NCI-H774 (cell line): ENCODE measurements at regions not wholly inside any gene's neighbourhood (a gene's known extent, or its start where the extent isn't known, plus 50 kb on each side); places are given as distances from the start of the nearest gene placed in this dataset.

Experiments used
- DNase-seq: peaks from one replicate; lab custom pipeline; 2025; lab: John Stamatoyannopoulos, UW

DNA sequence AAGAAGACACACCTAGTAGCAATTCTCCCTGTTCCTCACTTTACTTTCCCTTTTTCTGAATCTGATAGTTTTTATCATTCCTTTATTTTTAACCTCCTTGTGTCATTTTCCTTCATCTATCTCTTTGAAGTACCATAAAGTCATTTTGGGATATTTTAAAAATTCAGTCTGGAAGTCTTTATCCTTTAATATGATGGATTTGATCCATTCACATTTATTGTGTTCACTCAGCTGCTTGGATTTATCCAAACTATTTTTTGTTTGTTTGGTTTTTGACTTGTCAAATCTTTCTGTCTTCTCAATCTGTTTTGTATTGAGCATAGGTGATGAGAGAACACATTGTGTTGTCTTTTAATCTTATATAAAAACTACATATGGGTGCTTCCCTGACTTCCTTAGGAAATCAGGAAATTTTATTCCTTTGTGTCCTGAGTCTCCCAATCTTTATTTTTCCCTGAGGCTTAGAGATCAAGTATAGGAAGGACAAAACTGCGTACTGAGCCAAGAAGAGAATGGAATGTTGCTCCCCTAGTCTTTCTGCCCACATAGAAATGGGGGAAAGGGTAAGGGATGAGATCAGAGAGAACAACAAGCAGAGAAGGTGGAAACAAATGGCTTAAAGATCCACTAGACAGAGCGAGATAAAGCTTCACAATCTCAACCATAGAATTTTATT is 132.7 kb upstream of the HABP2 start:
- no peak for DNase-seq

GRCh38 chr10:113420733-113421675 is 131.8 kb upstream of the HABP2 start:
- no peak for DNase-seq

GRCh38 chr10:113422371-113422770 is 130.5 kb upstream of the HABP2 start:
- DNase-seq: no peak

GRCh38 chr10:113423981-113424721 is 128.7 kb upstream of the HABP2 start:
- no peak for DNase-seq

- no peak for DNase-seq
These were observed 127.8 kb upstream of the HABP2 start for GRCh38 chr10:113425008-113425407.

- DNase-seq: no peak
These were observed 127.3 kb upstream of the HABP2 start for GRCh38 chr10:113425541-113425951.

GRCh38 chr10:113426181-113426877 is 126.5 kb upstream of the HABP2 start:
- no peak for DNase-seq

DNA sequence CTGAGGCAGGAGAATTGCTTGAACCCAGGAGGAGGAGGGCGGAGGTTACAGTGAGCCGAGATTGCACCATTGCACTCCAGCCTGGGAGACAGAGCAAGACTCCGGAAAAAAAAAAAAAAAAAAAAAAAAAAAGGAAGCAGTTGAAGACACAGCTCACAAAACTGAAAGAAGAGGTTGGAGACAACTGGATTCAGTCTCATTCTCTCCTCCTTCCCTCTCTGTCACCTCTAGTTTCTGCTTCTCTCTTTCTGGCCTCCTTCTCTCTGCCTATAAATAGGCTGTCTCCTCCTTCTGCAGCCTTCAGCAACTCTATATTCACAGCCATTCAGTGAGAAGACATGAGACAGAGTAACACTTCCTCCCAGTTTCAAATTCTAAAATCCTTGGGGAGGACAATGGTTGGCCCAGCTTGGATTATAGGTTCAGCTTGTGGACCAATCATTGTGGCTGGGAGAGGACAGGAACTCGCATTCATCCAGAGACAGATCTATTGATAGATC is 125.6 kb upstream of the HABP2 start:
- no peak for DNase-seq

DNA sequence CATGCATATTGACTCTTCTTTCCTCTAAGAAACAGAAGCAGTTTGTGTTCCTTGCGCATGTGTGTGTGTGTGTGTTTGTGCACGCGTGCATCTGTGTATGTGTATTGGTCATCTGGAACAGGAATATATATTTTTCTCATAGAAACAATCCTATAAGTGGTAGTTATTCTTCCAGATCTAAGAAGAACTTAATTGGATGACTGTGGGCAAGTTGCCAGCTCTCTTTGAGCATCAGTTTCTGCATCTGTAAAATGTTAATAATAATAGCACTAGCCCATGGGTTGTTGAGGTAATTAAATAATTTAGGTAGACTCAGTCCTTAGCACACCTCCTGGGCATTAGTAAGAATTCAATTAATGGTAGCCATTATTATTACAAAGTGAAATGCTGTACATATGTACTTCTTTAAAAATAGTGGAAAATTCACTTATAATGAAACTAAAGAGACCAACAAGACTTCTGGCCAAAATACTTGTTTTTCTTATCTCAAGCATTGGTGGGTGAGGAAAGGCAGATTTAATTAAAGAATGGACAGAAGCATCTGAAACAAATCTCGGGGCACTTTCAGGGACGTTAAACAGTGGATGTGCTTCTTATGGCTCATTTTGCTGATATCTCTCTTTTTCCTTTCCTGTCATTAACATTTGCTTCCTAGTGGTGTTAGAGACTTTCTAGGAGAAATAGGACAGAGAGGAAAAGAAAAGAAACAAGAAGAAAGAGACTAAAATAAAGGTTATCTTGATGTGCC is 124.9 kb upstream of the HABP2 start:
- no peak for DNase-seq

- DNase-seq: no peak
These were observed 122.0 kb upstream of the HABP2 start for GRCh38 chr10:113430634-113431397.

DNA sequence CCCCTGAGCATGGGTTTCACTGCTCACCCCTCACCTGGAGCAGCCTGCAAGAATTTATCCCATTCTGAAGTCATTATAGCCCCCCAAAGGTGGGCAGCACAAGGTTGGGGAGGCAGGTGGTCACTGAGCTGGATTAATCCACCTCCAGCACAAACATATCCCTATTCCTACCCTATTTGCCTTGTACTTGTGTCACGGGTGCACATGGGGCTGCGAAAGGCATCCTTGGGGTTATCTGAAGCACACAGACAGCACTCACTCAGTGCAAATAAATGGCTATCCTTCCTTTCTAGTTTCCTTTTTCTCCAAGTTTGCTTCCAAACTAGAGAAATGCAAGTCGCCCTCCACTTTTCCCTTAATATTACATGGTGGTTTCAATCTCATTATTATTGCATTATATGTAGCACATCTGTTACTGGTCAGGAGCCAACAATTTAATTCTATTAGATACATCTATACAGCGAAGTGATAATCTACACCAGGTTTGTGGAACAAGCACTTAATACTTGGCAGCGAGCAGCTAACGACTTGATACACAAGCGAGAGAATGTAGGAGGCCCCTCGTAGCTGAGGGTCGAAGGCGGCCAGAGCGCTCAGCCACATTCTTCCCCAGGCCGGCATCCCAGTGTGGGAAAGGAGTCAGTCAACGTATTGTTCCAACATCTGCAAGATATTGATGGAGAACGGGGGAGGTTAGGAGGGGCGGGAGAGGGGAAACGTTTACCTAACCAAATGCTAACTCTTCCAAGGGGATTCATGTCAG is 121.3 kb upstream of the HABP2 start:
- DNase-seq: no peak

- DNase-seq: no peak
These were observed 119.1 kb upstream of the HABP2 start for GRCh38 chr10:113433711-113434110.

DNA sequence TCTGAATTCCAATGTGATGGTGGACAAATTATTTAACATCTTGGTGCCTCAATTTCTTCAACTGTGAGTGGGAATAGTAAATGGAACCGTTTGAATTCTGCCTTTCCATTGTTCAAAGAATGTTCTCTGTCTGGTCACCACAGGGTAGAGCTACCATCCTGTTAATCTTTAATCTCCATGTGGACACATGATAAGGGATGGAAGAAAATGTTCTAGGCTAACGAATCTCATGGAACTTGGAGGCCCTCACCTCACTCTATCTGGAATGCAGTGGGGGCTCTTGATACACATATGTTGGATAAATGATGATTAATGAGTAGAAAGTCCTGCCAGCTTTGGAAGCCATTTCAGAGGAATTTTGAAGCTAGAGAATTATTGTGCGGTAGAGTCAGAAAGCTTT is 118.5 kb upstream of the HABP2 start:
- DNase-seq: no peak

DNA sequence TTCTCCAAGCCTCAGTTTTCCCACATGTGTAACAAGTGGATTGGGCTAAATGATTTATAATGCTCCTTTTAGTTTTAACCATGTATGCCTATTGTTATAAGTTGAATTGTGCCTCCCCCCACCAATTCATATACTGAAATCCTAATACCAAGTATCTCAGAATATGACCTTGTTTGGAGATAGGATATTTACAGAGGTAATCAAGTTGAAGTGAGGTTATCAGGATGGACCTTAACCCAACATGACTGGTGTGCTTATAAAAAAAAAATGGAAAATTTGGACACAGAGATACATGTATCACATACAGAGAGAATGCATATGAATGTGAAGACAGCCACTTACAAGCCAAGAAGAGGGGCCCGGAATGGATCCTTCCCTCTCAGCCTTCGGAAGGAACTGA is 117.9 kb upstream of the HABP2 start:
- DNase-seq: no peak

DNA sequence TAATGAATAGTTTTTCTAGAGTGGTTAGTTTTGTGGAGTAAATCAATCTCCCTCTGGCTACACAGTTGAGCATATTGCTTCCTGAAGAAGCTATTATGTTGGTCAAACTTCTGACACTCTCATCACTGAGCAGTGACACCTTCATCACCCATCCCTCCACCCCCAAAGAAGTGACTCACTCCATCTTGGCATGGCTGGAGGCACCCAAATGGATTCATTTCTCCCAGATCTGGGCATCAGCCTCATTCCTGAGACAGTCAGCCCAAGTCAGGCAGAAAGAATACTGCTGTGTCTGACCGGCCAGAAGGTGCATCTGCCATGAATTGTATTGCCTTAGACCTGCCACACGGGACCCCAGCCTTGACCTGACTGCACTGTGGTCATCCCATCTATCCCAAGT is 117.0 kb upstream of the HABP2 start:
- no peak for DNase-seq

DNA sequence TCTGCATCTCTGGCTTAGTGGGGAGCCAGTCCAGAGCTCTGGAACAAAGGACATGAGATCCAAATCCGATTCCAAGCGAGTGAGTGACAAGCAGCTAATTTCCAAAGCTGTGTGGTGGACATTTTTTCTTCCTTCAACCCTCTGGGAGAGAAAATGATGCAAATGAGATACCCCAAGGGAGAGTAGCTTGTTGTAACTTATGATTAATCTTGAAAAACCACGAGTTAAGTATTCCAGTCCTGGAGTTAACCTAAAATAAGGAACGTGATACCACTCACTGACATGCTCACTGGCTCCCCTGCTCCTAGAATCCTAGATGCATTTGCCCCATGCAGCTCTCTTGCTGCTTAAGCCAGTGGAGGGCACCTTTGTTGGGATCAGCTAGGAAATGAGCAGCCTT is 116.0 kb upstream of the HABP2 start:
- no peak for DNase-seq

DNA sequence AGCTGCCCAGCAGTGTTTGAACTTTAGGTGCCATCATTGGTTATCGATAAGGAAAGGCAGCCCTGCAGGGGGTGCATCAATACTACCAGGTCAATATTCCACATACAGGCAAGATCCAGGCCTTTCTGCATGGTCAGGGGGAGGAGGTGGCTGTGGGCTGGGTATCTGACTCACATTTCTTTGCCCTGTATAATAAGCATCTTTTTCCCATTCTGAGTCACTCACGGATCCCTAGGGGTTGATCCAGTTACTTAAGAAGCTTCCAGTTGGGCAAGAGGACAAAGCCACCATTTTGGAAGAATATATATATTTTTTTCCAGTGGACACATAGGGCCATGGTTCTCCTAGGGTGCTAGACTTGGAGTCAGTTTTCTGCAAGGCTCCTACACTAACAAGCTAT is 114.2 kb upstream of the HABP2 start:
- no peak for DNase-seq

DNA sequence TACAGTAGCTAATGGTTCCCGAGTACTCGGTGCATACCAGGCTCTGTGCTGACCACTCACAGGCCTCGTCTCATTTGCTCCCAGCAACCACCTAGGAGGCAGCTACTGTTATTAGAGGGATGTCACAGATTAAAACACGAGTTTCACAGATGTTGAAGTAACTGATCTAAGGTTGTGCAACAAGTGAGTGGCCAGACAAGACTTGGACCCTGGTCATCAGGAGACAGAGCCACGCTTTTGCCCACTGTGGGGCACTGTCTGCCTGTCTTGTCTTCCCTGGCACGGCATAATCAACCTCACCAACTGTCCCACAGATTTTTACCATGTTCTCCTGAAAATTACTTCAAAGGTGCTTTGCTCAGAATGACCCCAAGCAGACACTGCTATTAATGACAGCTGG is 111.6 kb upstream of the HABP2 start:
- DNase-seq: no peak

GRCh38 chr10:113441686-113442270 is 111.1 kb upstream of the HABP2 start:
- no peak for DNase-seq
